ENCODE measurements at regions not wholly inside any gene's neighbourhood (a gene's known extent, or its start where the extent isn't known, plus 50 kb on each side); places are given as distances from the start of the nearest gene placed in this dataset.

GRCh38 chr5:174916227-174916626 is 191.8 kb downstream of the MSX2 start:
- TF ChIP-seq TCF4 (CRISPR knock-in tag; IDR thresholded peaks at IDR 0.05; ENCODE audit: borderline replicate concordance), result no peak
- TF ChIP-seq GLIS3 (CRISPR knock-in tag; IDR thresholded peaks at IDR 0.05), result no peak
- no peak for TF ChIP-seq SNAI2 (CRISPR knock-in tag; IDR thresholded peaks at IDR 0.05)
- no peak for TF ChIP-seq CSDC2 (CRISPR knock-in tag; IDR thresholded peaks at IDR 0.05)
- TF ChIP-seq RARB (CRISPR knock-in tag; IDR thresholded peaks at IDR 0.05), result no peak
- no peak for TF ChIP-seq ZFP3 (CRISPR knock-in tag; IDR thresholded peaks at IDR 0.05)
- no peak for TF ChIP-seq ZNF70 (CRISPR knock-in tag; IDR thresholded peaks at IDR 0.05)
- no peak for TF ChIP-seq PATZ1 (CRISPR knock-in tag; IDR thresholded peaks at IDR 0.05; ENCODE audit: borderline replicate concordance)
- TF ChIP-seq ZNF8 (CRISPR knock-in tag; IDR thresholded peaks at IDR 0.05), result no peak
- TF ChIP-seq CSRNP3 (CRISPR knock-in tag; IDR thresholded peaks at IDR 0.05), result no peak
- no peak for TF ChIP-seq BACH2 (CRISPR knock-in tag; IDR thresholded peaks at IDR 0.05; ENCODE audit: borderline replicate concordance)
- no peak for TF ChIP-seq ZNF565 (CRISPR knock-in tag; conservative IDR thresholded peaks at IDR 0.05; ENCODE audit: low read depth)
- TF ChIP-seq CREB5 (CRISPR knock-in tag; IDR thresholded peaks at IDR 0.05; ENCODE audit: low read depth), result no peak
- TF ChIP-seq TOX (CRISPR knock-in tag; IDR thresholded peaks at IDR 0.05; ENCODE audit: borderline replicate concordance), result no peak
- no peak for TF ChIP-seq ZC3H10 (CRISPR knock-in tag; IDR thresholded peaks at IDR 0.05)
- no peak for TF ChIP-seq ARNTL (CRISPR knock-in tag; IDR thresholded peaks at IDR 0.05; ENCODE audit: borderline replicate concordance, low read depth)
- no peak for TF ChIP-seq OSR1 (CRISPR knock-in tag; IDR thresholded peaks at IDR 0.05)
- TF ChIP-seq PPARA (CRISPR knock-in tag; IDR thresholded peaks at IDR 0.05; ENCODE audit: borderline replicate concordance), result no peak
- no peak for TF ChIP-seq TSHZ2 (CRISPR knock-in tag; IDR thresholded peaks at IDR 0.05)
- ATAC-seq, result no peak

- ATAC-seq, result no peak
- TF ChIP-seq TSHZ2 (CRISPR knock-in tag; IDR thresholded peaks at IDR 0.05) (no peak), ISL1 (CRISPR knock-in tag; IDR thresholded peaks at IDR 0.05) (no peak), ZNF70 (CRISPR knock-in tag; IDR thresholded peaks at IDR 0.05) (no peak), CSRNP3 (CRISPR knock-in tag; IDR thresholded peaks at IDR 0.05) (no peak), ZC3H10 (CRISPR knock-in tag; IDR thresholded peaks at IDR 0.05) (no peak), ESRRG (CRISPR knock-in tag; IDR thresholded peaks at IDR 0.05) (no peak), ZNF8 (CRISPR knock-in tag; IDR thresholded peaks at IDR 0.05) (no peak), CSDC2 (CRISPR knock-in tag; IDR thresholded peaks at IDR 0.05) (no peak), CREB5 (CRISPR knock-in tag; IDR thresholded peaks at IDR 0.05; ENCODE audit: low read depth) (no peak), SNAI2 (CRISPR knock-in tag; IDR thresholded peaks at IDR 0.05) (no peak), ZFP30 (CRISPR knock-in tag; IDR thresholded peaks at IDR 0.05) (no peak), ARNTL (CRISPR knock-in tag; IDR thresholded peaks at IDR 0.05; ENCODE audit: borderline replicate concordance, low read depth) (no peak), BACH2 (CRISPR knock-in tag; IDR thresholded peaks at IDR 0.05; ENCODE audit: borderline replicate concordance) (no peak), TOX (CRISPR knock-in tag; IDR thresholded peaks at IDR 0.05; ENCODE audit: borderline replicate concordance) (no peak)
These were observed 186.7 kb downstream of the MSX2 start for GRCh38 chr5:174911118-174911517.
